Tibial nerve (tissue), 3 donors: ENCODE measurements at regions not wholly inside any gene's neighbourhood (a gene's known extent, or its start where the extent isn't known, plus 50 kb on each side); places are given as distances from the start of the nearest gene placed in this dataset.

Experiments used
- POLR2A ChIP-seq, 2 donors: fragments of 450-650 bp; IDR thresholded peaks; one replicate each; pipeline ENCODE4 v1.6.1; 2017; ENCODE audit warnings: antibody characterized with exemption in 2 of 2, mild to moderate bottlenecking in 2 of 2, moderate library complexity in 2 of 2
- TF ChIP-seq, protein P1 (sequence below), 5 experiments: fragments of 200-600 bp in 3 of 5; fragments of 450-650 bp in 2 of 5; sonication (generic) in 3 of 5; IDR thresholded peaks; one replicate each; pipeline ENCODE4 v1.5.1; 2016 to 2019; ENCODE audit warnings: antibody characterized with exemption in 5 of 5, mild to moderate bottlenecking in 3 of 5, moderate library complexity in 2 of 5

DNA sequence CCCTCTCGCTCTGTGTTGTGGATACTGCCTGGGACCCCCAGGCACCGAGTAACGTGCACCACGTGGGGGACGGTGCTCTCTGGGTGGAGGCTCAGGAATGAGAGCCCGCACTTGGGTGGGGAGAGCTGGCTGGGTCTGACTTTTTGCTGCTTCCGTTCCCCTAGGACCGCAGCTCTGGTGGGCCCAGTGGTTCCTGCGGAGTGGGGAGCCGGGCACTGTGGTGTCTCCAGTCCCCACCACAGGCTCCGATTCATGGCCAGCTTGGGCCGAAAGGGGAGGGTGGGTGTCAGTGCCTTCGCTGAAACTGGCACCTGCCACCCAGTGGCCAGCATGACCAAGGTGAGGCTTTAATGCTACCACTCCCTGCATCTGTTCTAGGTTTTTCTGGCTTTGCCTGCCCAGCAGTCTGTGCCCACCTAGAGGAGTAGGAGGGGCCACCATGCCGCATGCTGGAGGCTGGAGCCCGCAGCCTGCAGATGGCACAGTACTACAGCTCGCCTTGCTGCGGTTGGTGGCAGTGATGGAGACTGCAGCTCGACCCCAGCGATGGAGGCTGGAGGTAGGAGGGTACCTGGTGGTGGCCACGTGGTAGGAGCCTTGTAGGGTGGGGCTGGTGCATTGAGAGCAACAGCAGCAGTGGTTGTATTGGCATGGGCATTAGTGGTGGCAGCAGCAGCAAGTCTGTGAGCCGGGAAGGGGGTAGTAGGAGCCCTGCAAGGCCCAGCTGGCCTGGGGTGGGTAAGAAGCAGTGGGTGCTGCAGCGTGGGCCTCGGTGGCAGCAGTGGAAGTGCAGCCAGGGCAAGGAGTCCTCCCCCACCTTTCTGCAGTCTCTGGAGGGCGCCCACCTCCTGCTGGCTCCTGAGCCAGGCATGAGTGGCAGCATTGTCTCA is 118.8 kb upstream of the VPREB1 start:
- TF ChIP-seq, protein P1, sequence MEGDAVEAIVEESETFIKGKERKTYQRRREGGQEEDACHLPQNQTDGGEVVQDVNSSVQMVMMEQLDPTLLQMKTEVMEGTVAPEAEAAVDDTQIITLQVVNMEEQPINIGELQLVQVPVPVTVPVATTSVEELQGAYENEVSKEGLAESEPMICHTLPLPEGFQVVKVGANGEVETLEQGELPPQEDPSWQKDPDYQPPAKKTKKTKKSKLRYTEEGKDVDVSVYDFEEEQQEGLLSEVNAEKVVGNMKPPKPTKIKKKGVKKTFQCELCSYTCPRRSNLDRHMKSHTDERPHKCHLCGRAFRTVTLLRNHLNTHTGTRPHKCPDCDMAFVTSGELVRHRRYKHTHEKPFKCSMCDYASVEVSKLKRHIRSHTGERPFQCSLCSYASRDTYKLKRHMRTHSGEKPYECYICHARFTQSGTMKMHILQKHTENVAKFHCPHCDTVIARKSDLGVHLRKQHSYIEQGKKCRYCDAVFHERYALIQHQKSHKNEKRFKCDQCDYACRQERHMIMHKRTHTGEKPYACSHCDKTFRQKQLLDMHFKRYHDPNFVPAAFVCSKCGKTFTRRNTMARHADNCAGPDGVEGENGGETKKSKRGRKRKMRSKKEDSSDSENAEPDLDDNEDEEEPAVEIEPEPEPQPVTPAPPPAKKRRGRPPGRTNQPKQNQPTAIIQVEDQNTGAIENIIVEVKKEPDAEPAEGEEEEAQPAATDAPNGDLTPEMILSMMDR (IDR thresholded peaks at IDR 0.05): no peak
- no peak for TF ChIP-seq POLR2A (IDR thresholded peaks at IDR 0.05)
